Keratinocyte (primary cell): ENCODE measurements at regions not wholly inside any gene's neighbourhood (a gene's known extent, or its start where the extent isn't known, plus 50 kb on each side); places are given as distances from the start of the nearest gene placed in this dataset.
A peak's percentile ranks its signal among the peaks of the same experiment; 100 is the strongest.

Experiments
- DNase-seq: peaks from one replicate; pipeline ENCODE4 v3.0.0-alpha.2; 2011; ENCODE audit warnings: low read depth, missing footprints, low spot score
- FAIRE-seq: peaks from 2 replicates; lab custom pipeline; 2011; peaks lifted over from hg19 to GRCh38; lab: Jason Lieb, UNC
- H2AFZ ChIP-seq: 2 replicates; pipeline ENCODE4 v1.6.0; 2012; ENCODE audit warnings: low read length, control low read depth, inconsistent platforms; ENCODE audit not compliant: control insufficient read depth
- H3K27ac ChIP-seq: 2 replicates; pipeline ENCODE4 v1.5.1; 2011; ENCODE audit warnings: low read length; ENCODE audit not compliant: control insufficient read depth, insufficient read depth
- H3K27me3 ChIP-seq: 3 replicates; pipeline ENCODE4 v1.6.0; 2011; ENCODE audit warnings: low read length; ENCODE audit not compliant: control insufficient read depth, insufficient read depth; ENCODE audit errors: extremely low read depth
- H3K36me3 ChIP-seq, 2 experiments: 2 replicates in 1 of 2; 3 replicates in 1 of 2; pipeline ENCODE4 v1.5.1; 2011; ENCODE audit warnings: low read length in 2 of 2, mild to moderate bottlenecking in 1 of 2; ENCODE audit not compliant: control insufficient read depth in 2 of 2, insufficient read depth in 2 of 2; ENCODE audit errors: extremely low read depth in 1 of 2
- H3K4me1 ChIP-seq: 3 replicates; pipeline ENCODE4 v1.5.1; 2011; ENCODE audit warnings: low read length; ENCODE audit not compliant: control insufficient read depth, insufficient read depth; ENCODE audit errors: extremely low read depth
- H3K4me2 ChIP-seq: 3 replicates; pipeline ENCODE4 v1.6.0; 2011; ENCODE audit warnings: low read depth, low read length; ENCODE audit not compliant: control insufficient read depth, insufficient read depth; ENCODE audit errors: extremely low read depth
- H3K4me3 ChIP-seq, 3 experiments: fragments of 200-600 bp in 1 of 3; sonication (generic) in 1 of 3; 2 replicates in 2 of 3; 3 replicates in 1 of 3; pipeline ENCODE4 v1.5.1; 2011 to 2016; ENCODE audit warnings: low read length in 3 of 3, mild to moderate bottlenecking in 3 of 3, control low read depth in 2 of 3, inconsistent platforms in 1 of 3, low read depth in 1 of 3, mixed read lengths in 1 of 3, mixed run types in 1 of 3, moderate library complexity in 1 of 3; ENCODE audit not compliant: control insufficient read depth in 2 of 3, insufficient read depth in 2 of 3; ENCODE audit errors: extremely low read depth in 1 of 3
- H3K79me2 ChIP-seq: 2 replicates; pipeline ENCODE4 v1.6.0; 2012; ENCODE audit warnings: low read length; ENCODE audit not compliant: control insufficient read depth, insufficient read depth
- H3K9ac ChIP-seq: 3 replicates; pipeline ENCODE4 v1.6.0; 2011; ENCODE audit warnings: low read length; ENCODE audit not compliant: control insufficient read depth, insufficient read depth; ENCODE audit errors: extremely low read depth
- H3K9me1 ChIP-seq: 3 replicates; pipeline ENCODE4 v1.6.0; 2011; ENCODE audit warnings: low read length; ENCODE audit not compliant: control insufficient read depth, insufficient read depth; ENCODE audit errors: extremely low read depth
- H3K9me3 ChIP-seq: 2 replicates; pipeline ENCODE4 v1.5.1; 2012; ENCODE audit warnings: low read depth, low read length; ENCODE audit not compliant: control insufficient read depth
- H4K20me1 ChIP-seq: 3 replicates; pipeline ENCODE4 v1.6.0; 2011; ENCODE audit warnings: low read length; ENCODE audit not compliant: control insufficient read depth, insufficient read depth; ENCODE audit errors: extremely low read depth
- CTCF ChIP-seq, 3 experiments: IDR thresholded peaks in 1 of 3; conservative IDR thresholded peaks in 1 of 3; optimal IDR thresholded peaks in 1 of 3; 2 replicates in 2 of 3; 3 replicates in 1 of 3; pipeline versions ENCODE3 to v1.5.1; 2011; ENCODE audit warnings: low read length in 3 of 3, mild to moderate bottlenecking in 3 of 3, moderate library complexity in 2 of 3, control low read depth in 1 of 3, inconsistent platforms in 1 of 3; ENCODE audit not compliant: insufficient read depth in 2 of 3; ENCODE audit errors: extremely low read depth in 1 of 3
- EZH2 ChIP-seq: IDR thresholded peaks from one replicate; pipeline ENCODE4 v1.6.1; 2012; ENCODE audit warnings: inconsistent platforms, mild to moderate bottlenecking, low read length, moderate library complexity
- dilution Hi-C: fragments of 300-500 bp; cut with MboI; formaldehyde crosslinking; loops from one replicate; pipeline ENCODE4 v1.7.0; 2020; ENCODE audit warnings: low sequenced_read_pairs; ENCODE audit not compliant: extremely low pct_ligation_motif_present

- TF ChIP-seq CTCF (optimal IDR thresholded peaks at IDR 0.05 in 1 of 3, IDR thresholded peaks at IDR 0.05 in 1 of 3, conservative IDR thresholded peaks at IDR 0.05 in 1 of 3; ENCODE audit: extremely low read depth in 1 of 3, insufficient read depth in 2 of 3, low read length in 3 of 3) (no peak), EZH2 (no peak)
- FAIRE-seq, result no peak
- no peaks in the 10 kb centered on the region for H3K9me3 ChIP-seq
These were observed 531.0 kb downstream of the EPM2A start for GRCh38 chr6:145204301-145204700.

GRCh38 chr6:145206247-145206907 lies 528.9 kb downstream of the EPM2A start:
- H2AFZ ChIP-seq, result no peak overlapping the region
- no peak overlapping the region for H3K4me2 ChIP-seq
- dilution Hi-C loops, result no loop called here
- no peaks in the 10 kb centered on the region for H3K4me1 ChIP-seq
- H3K79me2 ChIP-seq, result no peaks in the 10 kb centered on the region
- TF ChIP-seq EZH2 (peak; percentile 58), CTCF (optimal IDR thresholded peaks at IDR 0.05 in 1 of 3, IDR thresholded peaks at IDR 0.05 in 1 of 3, conservative IDR thresholded peaks at IDR 0.05 in 1 of 3; ENCODE audit: extremely low read depth in 1 of 3, insufficient read depth in 2 of 3, low read length in 3 of 3) (no peak)
- DNase-seq, result no peak
- no peaks in the 10 kb centered on the region for H3K9me3 ChIP-seq
- H4K20me1 ChIP-seq, result no peaks in the 10 kb centered on the region
- H3K9ac ChIP-seq, result no peak overlapping the region
- no peaks in the 10 kb centered on the region for H3K36me3 ChIP-seq
- H3K27ac ChIP-seq, result no peak overlapping the region
- FAIRE-seq, result no peak
- H3K27me3 ChIP-seq, result no peaks in the 10 kb centered on the region
- no peak overlapping the region for H3K4me3 ChIP-seq
- H3K9me1 ChIP-seq, result no peaks in the 10 kb centered on the region

More at GRCh38 chr6:145204301-145204700, 531.0 kb downstream of the EPM2A start:
- Histone ChIP-seq H3K27me3 (no peaks in the 10 kb centered on the region), H4K20me1 (no peaks in the 10 kb centered on the region), H3K27ac (no peak overlapping the region), H3K4me1 (no peaks in the 10 kb centered on the region), H3K9ac (no peak overlapping the region), H2AFZ (no peak overlapping the region), H3K9me1 (no peaks in the 10 kb centered on the region), H3K4me2 (no peak overlapping the region), H3K36me3 (no peaks in the 10 kb centered on the region), H3K4me3 (no peak overlapping the region), H3K79me2 (no peaks in the 10 kb centered on the region)
- dilution Hi-C loops, result no loop called here
- no peak for DNase-seq
